GM19193 (cell line): ENCODE measurements at regions not wholly inside any gene's neighbourhood (a gene's known extent, or its start where the extent isn't known, plus 50 kb on each side); places are given as distances from the start of the nearest gene placed in this dataset.
A peak's percentile ranks its signal among the peaks of the same experiment; 100 is the strongest.

Experiments
- POLR2A ChIP-seq: IDR thresholded peaks from 4 replicates; pipeline ENCODE4 v1.6.1; 2011; ENCODE audit not compliant: insufficient read depth, insufficient read length; ENCODE audit errors: extremely low read depth

DNA sequence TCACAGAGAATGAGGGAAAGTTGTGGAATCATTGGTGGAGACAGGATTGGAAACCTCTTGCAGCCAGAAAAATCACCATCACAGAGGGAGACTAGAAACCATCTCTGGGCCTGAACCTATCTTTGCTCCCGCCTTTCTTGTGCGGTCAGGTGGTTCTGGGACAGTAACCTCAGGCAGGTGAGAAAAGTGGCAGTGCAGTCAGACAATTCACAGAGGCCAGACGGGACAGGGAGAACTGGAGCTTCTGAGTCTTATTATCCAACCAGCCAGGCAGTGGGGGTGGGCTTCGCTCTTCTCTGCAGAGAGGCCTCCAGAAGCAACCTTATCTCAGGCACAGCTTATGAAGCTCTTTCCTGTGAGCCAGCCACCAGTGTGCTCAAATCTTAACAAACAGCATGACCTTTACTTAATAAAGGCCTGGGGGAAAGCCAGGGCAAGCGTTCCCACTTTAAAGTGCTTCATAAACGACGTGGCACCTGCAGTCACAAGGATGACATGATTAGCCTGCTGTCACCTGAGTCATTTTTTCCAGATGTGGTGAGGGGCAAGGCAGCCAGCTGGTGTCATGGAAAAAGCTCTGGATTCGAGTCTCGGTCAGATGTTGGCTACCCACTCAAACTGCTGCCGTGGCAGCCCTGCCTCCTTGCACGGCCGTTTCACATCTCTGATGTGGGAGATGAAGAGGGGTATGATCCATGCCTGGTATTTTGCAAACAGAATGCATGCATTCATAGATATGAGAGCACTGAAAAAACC lies 109.7 kb downstream of the B3GNT2 start:
- TF ChIP-seq POLR2A, result no peak

DNA sequence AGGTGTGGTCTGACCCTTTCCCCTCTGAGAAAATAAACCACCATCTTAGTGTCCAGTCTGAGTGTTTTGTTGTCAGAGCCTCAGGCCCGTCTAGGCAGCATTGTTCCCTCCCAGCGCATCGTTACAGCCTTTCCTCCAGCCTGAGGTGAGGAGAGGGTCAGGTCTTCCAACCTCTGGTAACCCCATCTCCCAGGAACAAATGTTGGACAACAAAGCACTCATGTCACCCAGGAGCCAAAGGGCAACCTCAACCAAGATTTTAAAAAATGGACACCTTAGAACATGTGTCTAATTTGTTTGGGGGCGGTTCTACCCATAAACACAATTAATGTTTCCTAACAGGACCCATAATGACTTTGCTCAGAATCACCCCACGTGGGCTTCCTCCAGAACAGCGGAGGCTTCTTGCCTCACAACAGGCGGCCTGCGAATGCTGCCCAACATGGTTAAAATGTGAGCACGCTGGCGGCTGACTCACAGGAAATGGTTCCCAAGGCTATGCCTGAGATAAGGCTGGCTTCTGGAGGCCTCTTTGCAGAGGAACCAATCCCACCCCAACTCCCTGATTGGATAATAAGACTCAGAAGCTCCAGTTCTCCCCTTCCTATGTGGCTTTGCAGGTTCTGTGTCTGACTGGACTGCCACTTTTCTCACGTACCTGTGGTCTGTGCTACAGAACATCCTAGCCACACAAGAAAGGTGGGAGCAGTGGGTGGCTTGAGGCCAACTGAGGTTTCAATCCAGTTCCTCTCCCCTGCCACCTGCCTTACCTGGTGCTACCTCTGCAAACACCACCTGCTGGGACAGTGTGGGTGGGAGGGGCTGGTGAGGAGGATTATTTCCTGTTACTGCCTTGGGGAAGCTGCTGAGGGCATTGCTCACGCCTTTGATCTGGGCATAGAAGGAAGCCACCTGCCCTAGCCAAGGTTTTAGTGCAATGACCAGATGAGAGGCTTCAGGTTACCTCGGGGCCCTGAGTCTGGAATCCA lies 108.8 kb downstream of the B3GNT2 start:
- TF ChIP-seq POLR2A, result no peak

DNA sequence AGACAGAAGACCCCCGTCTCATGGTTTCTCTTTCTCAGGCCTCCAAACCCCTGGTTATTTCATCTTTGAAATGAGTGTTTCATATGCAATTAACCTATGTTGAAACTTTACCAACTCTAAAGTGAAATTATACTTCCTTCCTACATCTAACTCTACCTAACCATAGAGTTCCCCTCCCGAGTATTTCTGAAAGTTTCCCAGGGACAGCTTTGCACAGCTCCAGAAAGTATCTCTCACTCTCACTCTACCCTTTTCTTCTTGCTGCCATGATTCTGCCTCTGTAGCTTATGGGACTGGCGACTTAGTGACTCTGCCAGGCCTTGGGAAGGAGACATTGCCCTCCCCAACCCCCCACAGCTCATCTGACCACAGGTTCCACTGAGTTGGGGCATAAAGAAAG lies 107.9 kb downstream of the B3GNT2 start:
- no peak for TF ChIP-seq POLR2A

DNA sequence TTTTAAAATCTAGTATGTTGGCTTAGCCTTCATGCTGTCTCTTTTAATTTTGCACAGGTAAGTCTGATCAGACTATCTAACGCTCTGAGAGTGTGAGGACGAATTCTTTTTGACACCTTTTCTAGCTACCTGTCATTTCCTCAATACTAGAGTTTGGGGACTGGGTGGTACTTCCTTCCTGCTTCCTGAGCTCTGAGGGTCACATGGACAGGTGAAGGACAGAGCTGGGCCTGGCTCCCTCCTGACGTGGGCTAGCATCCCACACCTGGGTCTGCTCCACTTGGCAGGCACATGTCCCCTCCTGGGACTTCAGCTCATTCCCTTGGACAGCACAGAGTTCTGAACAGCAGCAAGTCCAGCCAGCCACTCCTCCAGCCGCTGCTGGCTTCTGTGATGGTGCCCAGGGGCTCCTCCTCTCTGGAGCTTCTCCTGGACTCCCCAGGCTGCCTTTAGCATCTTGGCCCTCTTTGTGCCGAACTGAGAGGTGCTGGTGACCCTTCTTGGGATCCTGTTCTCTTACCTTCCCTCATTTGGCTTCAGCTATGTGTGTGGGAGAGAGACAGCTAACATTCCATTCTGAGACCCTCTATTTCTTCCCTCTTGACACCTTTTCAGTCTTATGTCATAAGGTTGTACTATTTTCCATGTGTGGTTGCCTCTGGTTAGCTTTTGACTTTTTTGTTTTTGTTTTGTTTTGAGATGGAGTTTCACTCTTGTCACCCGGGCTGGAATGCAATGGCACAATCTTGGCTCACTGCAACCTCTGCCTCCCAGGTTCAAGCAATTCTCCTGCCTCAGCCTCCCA lies 106.9 kb downstream of the B3GNT2 start:
- TF ChIP-seq POLR2A, result no peak

DNA sequence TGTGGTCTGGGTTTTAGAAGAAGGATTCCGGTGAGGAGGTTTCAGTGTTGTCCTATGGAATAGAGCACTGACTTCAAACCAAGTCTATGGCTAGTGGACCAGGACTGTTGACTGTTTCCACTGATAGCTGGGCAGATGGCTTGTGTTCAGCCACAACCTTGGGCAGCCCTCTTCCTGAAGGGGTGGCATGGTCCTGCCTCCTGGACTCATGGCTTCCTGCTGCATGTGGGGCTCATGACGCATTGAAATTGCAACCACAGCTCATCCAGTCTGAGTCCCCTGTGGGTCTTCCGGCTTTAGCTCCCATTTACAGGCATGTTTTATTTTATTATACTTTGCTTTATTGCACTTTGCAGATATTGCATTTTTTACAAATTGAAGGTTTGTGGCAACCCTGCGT lies 105.0 kb downstream of the B3GNT2 start:
- no peak for TF ChIP-seq POLR2A

DNA sequence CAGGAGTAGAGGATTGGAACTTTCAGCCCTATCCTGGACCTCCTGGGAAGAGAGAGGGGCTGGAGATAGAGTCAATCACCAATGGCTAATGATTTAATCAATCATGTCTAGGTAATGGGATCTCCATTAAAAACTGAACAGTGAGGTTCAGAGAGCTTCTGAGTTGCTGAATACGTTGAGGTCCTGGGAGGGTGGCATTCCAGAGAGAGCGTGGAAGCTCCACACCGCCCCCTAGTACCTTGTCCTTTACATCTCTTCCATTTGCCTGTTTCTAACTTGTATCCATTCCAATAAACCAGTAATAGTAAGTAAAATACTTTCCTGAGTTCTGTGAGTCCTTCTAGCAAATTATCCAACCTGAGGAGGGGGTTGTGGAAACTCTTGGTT lies 101.7 kb downstream of the B3GNT2 start:
- TF ChIP-seq POLR2A, result no peak

DNA sequence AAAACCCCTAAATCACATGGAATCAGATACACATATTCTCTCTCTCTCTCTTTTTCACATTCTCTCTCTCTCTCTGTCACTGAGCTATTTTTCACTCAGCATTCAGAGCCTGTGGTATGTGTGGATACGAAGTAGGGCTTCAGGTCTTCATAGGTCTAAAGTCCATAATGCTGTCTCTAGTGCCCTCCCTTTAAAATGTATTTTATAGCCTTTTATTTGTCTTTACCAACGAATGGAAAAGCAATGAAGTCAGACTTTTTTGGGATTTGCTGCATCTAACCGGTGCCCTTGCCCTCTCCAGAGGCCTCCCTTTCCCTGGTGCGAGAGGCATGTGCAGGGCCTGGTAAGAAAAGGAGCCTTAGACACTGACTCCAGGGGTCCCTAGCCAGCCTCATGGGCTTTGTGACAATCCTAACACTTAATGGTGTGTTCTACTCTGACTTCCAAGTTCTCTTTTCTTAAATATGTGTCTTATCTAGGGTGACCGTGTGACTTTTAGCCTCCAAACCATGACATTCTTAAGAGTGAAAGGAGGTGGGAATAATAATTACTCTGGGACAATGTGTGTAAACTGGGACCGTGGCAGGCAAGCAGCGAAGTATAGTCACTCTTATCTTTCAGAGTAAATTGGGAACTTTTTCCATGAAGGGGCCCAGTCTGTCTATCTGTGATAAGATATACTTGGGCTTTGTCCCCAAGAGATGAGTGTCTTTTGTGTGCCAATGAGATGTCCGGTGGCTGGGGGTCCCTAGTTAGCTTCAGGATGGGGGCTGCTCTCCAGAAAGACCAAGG lies 101.1 kb downstream of the B3GNT2 start:
- no peak for TF ChIP-seq POLR2A

DNA sequence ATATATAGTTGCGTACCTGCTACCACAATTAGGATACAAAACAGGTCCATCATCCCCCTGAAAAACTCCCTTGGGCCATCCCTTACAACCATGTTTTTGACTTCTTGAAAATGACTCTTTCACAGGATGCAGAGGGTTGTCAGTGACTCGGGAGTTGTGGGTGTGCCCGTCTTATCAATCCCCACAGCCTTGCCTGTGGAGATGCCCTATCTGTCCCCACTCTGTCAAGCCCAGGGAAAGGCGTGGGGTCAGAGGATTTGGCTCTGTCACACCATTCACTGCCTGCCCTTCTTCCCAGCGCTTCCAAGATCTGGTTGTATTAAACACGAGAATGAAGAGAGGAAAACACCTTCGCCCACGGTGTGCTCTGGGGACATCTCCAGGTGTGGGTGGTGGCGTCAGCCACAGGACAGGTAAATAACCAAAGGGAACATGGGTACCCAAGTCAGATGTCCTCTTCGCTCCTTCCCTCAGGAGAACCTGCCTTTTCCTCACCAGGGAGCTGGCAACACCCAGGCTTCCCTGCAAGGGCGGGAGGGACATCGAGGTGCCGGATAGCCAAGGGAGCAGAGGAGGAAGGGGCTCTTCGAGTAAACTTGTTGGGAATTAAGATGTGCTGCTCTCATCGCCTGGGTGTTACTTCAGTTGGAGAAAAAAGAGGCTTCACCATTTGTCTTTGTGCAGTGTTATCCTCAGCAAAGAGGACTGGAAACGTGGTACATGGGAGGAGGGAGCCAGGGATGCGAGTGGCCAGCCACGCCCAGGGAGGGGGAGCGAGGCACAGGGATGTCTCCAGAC lies 100.3 kb downstream of the B3GNT2 start:
- TF ChIP-seq POLR2A, result no peak

DNA sequence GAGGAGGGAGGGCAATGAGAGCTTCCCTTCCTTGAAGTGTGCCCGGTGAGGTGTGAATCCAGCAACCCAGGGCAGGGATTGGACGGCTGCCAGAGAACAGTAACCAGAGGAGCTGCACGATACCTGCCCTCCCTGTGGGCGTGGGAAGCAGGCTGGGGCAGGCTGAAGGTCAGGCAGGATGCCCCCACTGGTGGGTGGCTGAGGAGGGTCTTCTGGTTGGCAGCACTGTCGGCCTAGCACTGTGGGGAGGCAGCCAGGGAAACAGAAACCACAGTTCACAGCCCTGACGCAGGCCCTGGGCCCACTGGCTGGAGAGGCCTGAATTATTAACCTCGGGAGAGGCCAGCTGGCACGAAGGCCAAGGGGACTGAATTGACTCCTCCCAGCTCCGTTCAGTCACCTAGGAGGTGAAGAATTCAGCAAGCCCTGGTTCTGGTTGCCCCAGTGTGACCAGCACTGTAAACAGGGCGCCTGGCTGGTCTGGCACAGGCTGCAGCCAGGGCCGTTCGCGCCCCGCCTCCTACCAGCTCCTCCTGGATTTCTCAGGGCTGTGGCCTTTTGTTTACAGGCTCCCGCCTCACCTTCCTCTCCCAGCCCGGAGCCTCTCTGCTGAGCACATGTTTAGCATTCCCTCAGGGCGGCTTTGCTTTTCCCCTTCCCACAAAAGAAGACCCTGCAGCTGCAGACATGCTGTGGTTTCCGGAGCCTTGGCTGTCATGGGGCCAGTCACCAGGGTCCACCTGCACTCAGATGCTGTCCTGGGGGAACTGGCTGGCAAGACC lies 97.8 kb downstream of the B3GNT2 start:
- peak; percentile 11 for TF ChIP-seq POLR2A

DNA sequence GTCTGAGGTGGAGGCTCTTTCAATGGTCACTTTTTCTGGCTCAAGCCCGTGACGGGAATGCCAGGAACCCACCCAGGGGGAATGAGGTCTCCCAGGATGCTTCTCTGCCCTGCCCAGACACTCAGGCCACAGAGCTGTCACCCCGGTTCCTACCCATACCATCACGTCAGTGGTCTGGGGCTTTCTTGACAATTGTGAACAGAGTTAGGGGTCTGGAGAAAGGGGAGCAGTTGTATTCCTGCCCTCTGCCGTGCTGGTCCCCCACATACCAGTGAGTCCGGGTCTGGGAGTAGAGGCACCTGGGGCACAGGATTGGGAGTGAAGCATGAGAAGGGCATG lies 97.2 kb downstream of the B3GNT2 start:
- no peak for TF ChIP-seq POLR2A

DNA sequence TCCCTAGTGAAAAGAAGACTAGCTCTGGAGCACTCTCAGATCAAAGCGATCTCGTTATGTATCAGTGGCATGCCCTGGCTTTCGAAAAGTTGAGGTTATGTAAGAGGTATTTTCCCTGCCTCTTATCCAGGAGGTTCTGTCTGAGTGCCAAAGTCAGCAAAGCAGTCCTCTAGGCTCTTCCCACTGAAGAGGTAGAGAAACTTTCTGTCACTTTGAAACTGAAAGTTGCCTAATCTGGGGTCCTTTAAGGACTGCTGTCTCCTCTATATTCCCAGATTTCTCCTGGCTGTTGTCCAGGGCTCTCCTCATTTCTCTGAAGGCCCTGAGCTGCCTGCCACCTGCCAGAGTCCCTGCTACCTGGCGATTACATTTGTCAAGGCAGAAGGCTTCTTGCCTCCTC lies 96.3 kb downstream of the B3GNT2 start:
- TF ChIP-seq POLR2A, result no peak

DNA sequence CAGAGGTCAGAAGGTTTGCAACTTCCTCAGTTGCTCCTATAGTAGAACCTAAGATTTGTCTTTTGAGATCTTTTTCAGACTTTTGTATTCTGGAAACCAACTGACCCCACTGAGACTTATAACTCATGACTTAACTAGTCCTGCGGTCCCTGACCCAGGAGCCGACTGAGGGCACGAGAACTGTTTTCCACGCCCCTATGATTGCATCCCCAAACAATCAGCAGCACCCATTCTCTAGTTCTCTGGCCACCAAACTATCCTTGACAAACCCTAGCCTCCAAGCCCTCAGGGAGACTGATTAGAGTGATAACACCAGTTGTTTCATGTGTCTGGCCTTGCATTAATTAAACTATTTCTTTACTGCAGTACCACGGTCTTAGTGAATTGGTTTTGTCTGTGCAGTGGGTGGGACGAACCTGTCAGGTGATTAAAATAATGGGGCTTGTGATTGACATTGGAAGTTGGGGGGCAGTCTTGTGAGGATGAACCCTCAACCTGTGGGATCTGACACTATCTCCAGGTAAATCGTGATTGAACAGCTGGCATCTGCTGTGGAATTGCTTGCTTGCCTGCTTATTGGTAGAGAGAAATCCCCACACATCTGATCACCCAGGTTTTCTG lies 95.7 kb downstream of the B3GNT2 start:
- TF ChIP-seq POLR2A, result no peak
